ENCODE measurements at regions not wholly inside any gene's neighbourhood (a gene's known extent, or its start where the extent isn't known, plus 50 kb on each side); places are given as distances from the start of the nearest gene placed in this dataset.
"Not testable (repeated sequence)": the region's sequence is repeated elsewhere in the genome, so short reads cannot be mapped to it uniquely, and the experiment has no call there.

GRCh38 chr5:144773628-144774027, 603.0 kb downstream of the KCTD16 start:
- FAIRE-seq: no peak

GRCh38 chr5:144771802-144772201, 601.1 kb downstream of the KCTD16 start:
- no peak for FAIRE-seq

- FAIRE-seq: no peak
These were observed 571.7 kb downstream of the KCTD16 start for GRCh38 chr5:144742361-144742760.

GRCh38 chr5:144731786-144732185, 561.1 kb downstream of the KCTD16 start:
- no peak for FAIRE-seq

GRCh38 chr5:144712090-144712489, 541.4 kb downstream of the KCTD16 start:
- no peak for FAIRE-seq

GRCh38 chr5:144711172-144711571, 540.5 kb downstream of the KCTD16 start:
- FAIRE-seq: no peak

- FAIRE-seq: no peak
These were observed 540.0 kb downstream of the KCTD16 start for GRCh38 chr5:144710637-144711036.

GRCh38 chr5:144703776-144704175, 533.1 kb downstream of the KCTD16 start:
- no peak for FAIRE-seq

- FAIRE-seq: no peak
These were observed 527.8 kb downstream of the KCTD16 start for GRCh38 chr5:144698484-144698883.

- no peak for FAIRE-seq
These were observed 527.2 kb downstream of the KCTD16 start for GRCh38 chr5:144697847-144698262.

GRCh38 chr5:144691936-144692335, 521.3 kb downstream of the KCTD16 start:
- no peak for FAIRE-seq

- no peak for FAIRE-seq
These were observed 514.2 kb downstream of the KCTD16 start for GRCh38 chr5:144684899-144685298.

GRCh38 chr5:144680711-144681110, 510.0 kb downstream of the KCTD16 start:
- FAIRE-seq: no peak

GRCh38 chr5:144671066-144671465, 500.4 kb downstream of the KCTD16 start:
- FAIRE-seq: no peak

- FAIRE-seq: no peak
These were observed 489.1 kb downstream of the KCTD16 start for GRCh38 chr5:144659634-144660227.

- no peak for FAIRE-seq
These were observed 473.6 kb downstream of the KCTD16 start for GRCh38 chr5:144644317-144644716.

GRCh38 chr5:144638787-144639186, 468.1 kb downstream of the KCTD16 start:
- FAIRE-seq: no peak

GRCh38 chr5:144634138-144634537, 463.5 kb downstream of the KCTD16 start:
- no peak for FAIRE-seq

GRCh38 chr5:144598451-144599068, 427.9 kb downstream of the KCTD16 start:
- FAIRE-seq: no peak

- no peak for FAIRE-seq
These were observed 425.8 kb downstream of the KCTD16 start for GRCh38 chr5:144596517-144596916.

GRCh38 chr5:144594919-144595318, 424.2 kb downstream of the KCTD16 start:
- FAIRE-seq: no peak

GRCh38 chr5:144594234-144594633, 423.6 kb downstream of the KCTD16 start:
- FAIRE-seq: not testable (repeated sequence)

GRCh38 chr5:144585681-144586080, 415.0 kb downstream of the KCTD16 start:
- no peak for FAIRE-seq

- no peak for FAIRE-seq
These were observed 413.1 kb downstream of the KCTD16 start for GRCh38 chr5:144583541-144584449.

Data from TTC549 (cell line).